GM21528 (cell line): ENCODE measurements at regions not wholly inside any gene's neighbourhood (a gene's known extent, or its start where the extent isn't known, plus 50 kb on each side); places are given as distances from the start of the nearest gene placed in this dataset.

ENCODE experiments used
- ATAC-seq: cut with Tn5 transposase; IDR thresholded peaks from one replicate; pipeline ENCODE4 v1.9.1; 2021; ENCODE audit warnings: mild to moderate bottlenecking, moderate library complexity; ENCODE audit not compliant: unreplicated experiment, low FRiP score

- no peak for ATAC-seq
Observed at GRCh38 chr2:198456418-198456817, 652.0 kb downstream of the PLCL1 start.

GRCh38 chr2:198453866-198454265 is 649.5 kb downstream of the PLCL1 start:
- ATAC-seq: no peak

- no peak for ATAC-seq
Observed at GRCh38 chr2:198452327-198452726, 647.9 kb downstream of the PLCL1 start.

GRCh38 chr2:198448789-198449188 is 644.4 kb downstream of the PLCL1 start:
- no peak for ATAC-seq

GRCh38 chr2:198444800-198445287 is 640.5 kb downstream of the PLCL1 start:
- no peak for ATAC-seq

- no peak for ATAC-seq
Observed at GRCh38 chr2:198441901-198442300, 637.5 kb downstream of the PLCL1 start.

- no peak for ATAC-seq
Observed at GRCh38 chr2:198441246-198441645, 636.9 kb downstream of the PLCL1 start.

GRCh38 chr2:198440833-198441232 is 636.4 kb downstream of the PLCL1 start:
- no peak for ATAC-seq

GRCh38 chr2:198438331-198438730 is 633.9 kb downstream of the PLCL1 start:
- ATAC-seq: no peak

- no peak for ATAC-seq
Observed at GRCh38 chr2:198424112-198424511, 619.7 kb downstream of the PLCL1 start.

- no peak for ATAC-seq
Observed at GRCh38 chr2:198417836-198418235, 613.4 kb downstream of the PLCL1 start.

- ATAC-seq: no peak
Observed at GRCh38 chr2:198414976-198415375, 610.6 kb downstream of the PLCL1 start.

GRCh38 chr2:198411936-198412335 is 607.5 kb downstream of the PLCL1 start:
- no peak for ATAC-seq

- no peak for ATAC-seq
Observed at GRCh38 chr2:198408171-198408570, 603.8 kb downstream of the PLCL1 start.

- ATAC-seq: no peak
Observed at GRCh38 chr2:198405311-198405710, 600.9 kb downstream of the PLCL1 start.

GRCh38 chr2:198401644-198402043 is 597.3 kb downstream of the PLCL1 start:
- ATAC-seq: no peak

GRCh38 chr2:198400999-198401398 is 596.6 kb downstream of the PLCL1 start:
- no peak for ATAC-seq

GRCh38 chr2:198394208-198394607 is 589.8 kb downstream of the PLCL1 start:
- no peak for ATAC-seq

- no peak for ATAC-seq
Observed at GRCh38 chr2:198390670-198391069, 586.3 kb downstream of the PLCL1 start.

GRCh38 chr2:198387677-198388076 is 583.3 kb downstream of the PLCL1 start:
- ATAC-seq: no peak

- ATAC-seq: no peak
Observed at GRCh38 chr2:198385856-198386255, 581.5 kb downstream of the PLCL1 start.

GRCh38 chr2:198385326-198385725 is 580.9 kb downstream of the PLCL1 start:
- no peak for ATAC-seq

- ATAC-seq: no peak
Observed at GRCh38 chr2:198383392-198383791, 579.0 kb downstream of the PLCL1 start.
